GM23248 (cell line): ENCODE measurements at regions not wholly inside any gene's neighbourhood (a gene's known extent, or its start where the extent isn't known, plus 50 kb on each side); places are given as distances from the start of the nearest gene placed in this dataset.
A peak's percentile ranks its signal among the peaks of the same experiment; 100 is the strongest.

Experiments used
- DNase-seq: peaks from one replicate; pipeline ENCODE4 v3.0.0-alpha.2; 2015
- H2AFZ ChIP-seq: fragments of 200-600 bp; sonication (generic); 2 replicates; pipeline ENCODE4 v1.6.1; 2016; ENCODE audit warnings: antibody characterized with exemption
- H3F3A ChIP-seq: fragments of 200-600 bp; sonication (generic); 2 replicates; pipeline ENCODE4 v1.6.1; 2016; ENCODE audit warnings: mild to moderate bottlenecking, antibody characterized with exemption, mixed run types; ENCODE audit not compliant: insufficient read depth
- H3K27ac ChIP-seq: fragments of 200-600 bp; sonication (generic); 2 replicates; pipeline ENCODE4 v1.5.1; 2016; ENCODE audit warnings: mild to moderate bottlenecking
- H3K27me3 ChIP-seq: fragments of 200-600 bp; sonication (generic); replicated peaks from 2 replicates; pipeline ENCODE4 v1.6.1; 2016; ENCODE audit warnings: mild to moderate bottlenecking; ENCODE audit not compliant: insufficient read depth
- H3K36me3 ChIP-seq: fragments of 200-600 bp; sonication (generic); 2 replicates; pipeline ENCODE4 v1.6.1; 2016; ENCODE audit warnings: low read depth, mild to moderate bottlenecking
- H3K4me1 ChIP-seq: fragments of 200-600 bp; sonication (generic); 2 replicates; pipeline ENCODE4 v1.6.1; 2016; ENCODE audit warnings: mild to moderate bottlenecking; ENCODE audit not compliant: insufficient read depth
- H3K4me2 ChIP-seq: fragments of 200-600 bp; sonication (generic); one replicate; pipeline ENCODE4 v1.6.1; 2016; ENCODE audit warnings: mild to moderate bottlenecking; ENCODE audit not compliant: unreplicated experiment
- H3K4me3 ChIP-seq: fragments of 200-600 bp; sonication (generic); 2 replicates; pipeline ENCODE4 v1.5.1; 2016; ENCODE audit warnings: mild to moderate bottlenecking
- H3K79me2 ChIP-seq: fragments of 200-600 bp; sonication (generic); 2 replicates; pipeline ENCODE4 v1.6.1; 2016; ENCODE audit warnings: mild to moderate bottlenecking; ENCODE audit not compliant: insufficient read depth
- H3K9ac ChIP-seq: fragments of 200-600 bp; sonication (generic); 2 replicates; pipeline ENCODE4 v1.6.1; 2016; ENCODE audit warnings: mild to moderate bottlenecking
- H3K9me2 ChIP-seq: fragments of 200-600 bp; sonication (generic); 2 replicates; pipeline ENCODE4 v1.6.1; 2016; ENCODE audit warnings: mixed run types, mild to moderate bottlenecking, moderate library complexity; ENCODE audit not compliant: insufficient read depth
- H3K9me3 ChIP-seq: fragments of 200-600 bp; sonication (generic); one replicate; pipeline ENCODE4 v1.6.1; 2017; ENCODE audit warnings: low read depth
- H4K20me1 ChIP-seq: fragments of 200-600 bp; sonication (generic); 2 replicates; pipeline ENCODE4 v1.6.0; 2016; ENCODE audit not compliant: insufficient read depth
- EZH2 ChIP-seq: fragments of 200-600 bp; sonication (generic); IDR thresholded peaks from 2 replicates; pipeline ENCODE4 v1.6.1; 2018; ENCODE audit warnings: antibody characterized with exemption, mild to moderate bottlenecking; ENCODE audit not compliant: insufficient read depth, poor library complexity, severe bottlenecking
- EZH2phosphoT487 ChIP-seq: fragments of 200-600 bp; sonication (generic); IDR thresholded peaks from 2 replicates; pipeline ENCODE4 v1.6.1; 2018; ENCODE audit warnings: antibody characterized with exemption, moderate library complexity, mild to moderate bottlenecking, low read depth; ENCODE audit not compliant: insufficient read depth
- WGBS, 2 experiments: methylation state at CpG; one replicate each; pipeline ENCODE4 v1.1.6; 2015 to 2017; ENCODE audit warnings: low lambda C conversion rate in 2 of 2, low coverage in 1 of 2; ENCODE audit errors: missing lambda C conversion rate in 2 of 2; 5-methylcytosine and 5-hydroxymethylcytosine counted together
- in situ Hi-C: fragments of 300-500 bp; cut with MboI; formaldehyde crosslinking; loops from 2 replicates; pipeline ENCODE4 v1.15.0; 2020

- 36 to 55% methylated on average over 10 of the region's 10 CpGs for WGBS, 2 experiments
Observed at GRCh38 chr2:144659731-144660275, 139.9 kb upstream of the ZEB2 start.

GRCh38 chr2:144654523-144654922 is 134.6 kb upstream of the ZEB2 start:
- Histone ChIP-seq H3K36me3 (no peaks in the 10 kb centered on the region), H3K79me2 (no peaks in the 10 kb centered on the region), H3K9me2 (0 out of 2 replicates have a peak, but pooled peaks cover 4% of the 10 kb centered on the region), H3K4me1 (peaks cover 6% of the 10 kb centered on the region), H3K27me3 (no peaks in the 10 kb centered on the region), H3F3A (no peaks in the 10 kb centered on the region), H3K4me3 (no peak overlapping the region), H3K9ac (no peak overlapping the region), H2AFZ (no peak overlapping the region), H3K27ac (no peak overlapping the region), H3K4me2 (no peak overlapping the region), H4K20me1 (no peaks in the 10 kb centered on the region), H3K9me3 (no peaks in the 10 kb centered on the region)
- 79 to 89% methylated on average over 3 of the region's 3 CpGs for WGBS, 2 experiments
- in situ Hi-C loops = no loop called here
- no peak for DNase-seq
- TF ChIP-seq EZH2phosphoT487 = no peak
- TF ChIP-seq EZH2 = no peak

More at GRCh38 chr2:144659731-144660275, 139.9 kb upstream of the ZEB2 start:
- Histone ChIP-seq H3K79me2 (no peaks in the 10 kb centered on the region), H3K9ac (peak overlapping the region; percentile 24), H2AFZ (peak overlapping the region; percentile 30), H3K27me3 (no peaks in the 10 kb centered on the region), H3K4me2 (peak overlapping the region; percentile 33), H3K4me1 (peaks cover 18% of the 10 kb centered on the region), H3K36me3 (no peaks in the 10 kb centered on the region), H3K27ac (peak overlapping the region; percentile 60), H3F3A (peaks cover 10% of the 10 kb centered on the region; the same call in 1 of the 2 replicates), H4K20me1 (no peaks in the 10 kb centered on the region), H3K9me2 (0 out of 2 replicates have a peak, but pooled peaks cover 4% of the 10 kb centered on the region), H3K9me3 (no peaks in the 10 kb centered on the region), H3K4me3 (no peak overlapping the region)
- no peak for TF ChIP-seq EZH2phosphoT487
- TF ChIP-seq EZH2 = no peak
- DNase-seq = peak; percentile 94
- in situ Hi-C loops = no loop called here

GRCh38 chr2:144650907-144651306 is 131.0 kb upstream of the ZEB2 start:
- Histone ChIP-seq H3K9ac (no peak overlapping the region), H3K27ac (no peak overlapping the region), H3K27me3 (no peaks in the 10 kb centered on the region), H4K20me1 (no peaks in the 10 kb centered on the region), H3K9me3 (no peaks in the 10 kb centered on the region), H3K4me2 (no peak overlapping the region), H3F3A (peaks cover 1% of the 10 kb centered on the region; the same call in 1 of the 2 replicates), H3K36me3 (no peaks in the 10 kb centered on the region), H3K9me2 (peaks cover 1% of the 10 kb centered on the region; the same call in 1 of the 2 replicates), H3K4me3 (no peak overlapping the region), H2AFZ (peak overlapping the region; percentile 39), H3K79me2 (no peaks in the 10 kb centered on the region), H3K4me1 (peaks cover under 1% of the 10 kb centered on the region; the same call in 1 of the 2 replicates)
- WGBS, 2 experiments = 47 to 57% methylated on average over 6 of the region's 6 CpGs
- in situ Hi-C loops = no loop called here
- no peak for DNase-seq
- no peak for TF ChIP-seq EZH2
- no peak for TF ChIP-seq EZH2phosphoT487

GRCh38 chr2:144648837-144649465 is 129.0 kb upstream of the ZEB2 start:
- H3K36me3 ChIP-seq = no peaks in the 10 kb centered on the region
- 94 to 97% methylated on average over 13 of the region's 13 CpGs for WGBS, 2 experiments
- no peaks in the 10 kb centered on the region for H4K20me1 ChIP-seq
- H3K9ac ChIP-seq = no peak overlapping the region
- H3K4me1 ChIP-seq = peaks cover 4% of the 10 kb centered on the region; the same call in 1 of the 2 replicates
- no peak overlapping the region for H3K4me2 ChIP-seq
- in situ Hi-C loops = no loop called here
- TF ChIP-seq EZH2phosphoT487 (no peak), EZH2 (no peak)
- H3K9me3 ChIP-seq = no peaks in the 10 kb centered on the region
- peaks cover 13% of the 10 kb centered on the region; the same call in 1 of the 2 replicates for H3F3A ChIP-seq
- H3K9me2 ChIP-seq = no peaks in the 10 kb centered on the region; the same call in 1 of the 2 replicates
- no peak for DNase-seq
- H3K27me3 ChIP-seq = no peaks in the 10 kb centered on the region
- no peaks in the 10 kb centered on the region for H3K79me2 ChIP-seq
- H2AFZ ChIP-seq = no peak overlapping the region
- H3K27ac ChIP-seq = no peak overlapping the region
- no peak overlapping the region for H3K4me3 ChIP-seq
